Fibroblast of mammary gland (primary cell): ENCODE measurements at regions not wholly inside any gene's neighbourhood (a gene's known extent, or its start where the extent isn't known, plus 50 kb on each side); places are given as distances from the start of the nearest gene placed in this dataset.
A peak's percentile ranks its signal among the peaks of the same experiment; 100 is the strongest.

Experiments
- DNase-seq: peaks from one replicate; pipeline ENCODE4 v3.0.0-alpha.2; 2010; ENCODE audit warnings: low read depth
- H3K4me3 ChIP-seq: 2 replicates; pipeline ENCODE4 v1.5.1; 2011; ENCODE audit warnings: low read depth, mild to moderate bottlenecking, low read length, moderate library complexity; ENCODE audit not compliant: control insufficient read depth
- CTCF ChIP-seq: conservative IDR thresholded peaks from 2 replicates; pipeline ENCODE4 v1.5.1; 2011; ENCODE audit warnings: low read depth, low read length, inconsistent platforms; ENCODE audit not compliant: control insufficient read depth, insufficient read depth

GRCh38 chr18:43744960-43745745 is 467.9 kb upstream of the SYT4 start:
- no peak for DNase-seq
- H3K4me3 ChIP-seq: no peak overlapping the region
- TF ChIP-seq CTCF: no peak

- H3K4me3 ChIP-seq: no peak overlapping the region
- no peak for TF ChIP-seq CTCF
- peak; percentile 3 for DNase-seq
Measured at GRCh38 chr18:43751203-43751602, 473.9 kb upstream of the SYT4 start.

- no peak for TF ChIP-seq CTCF
- DNase-seq: peak; percentile 1
- H3K4me3 ChIP-seq: no peak overlapping the region
Measured at GRCh38 chr18:43751835-43752234, 474.5 kb upstream of the SYT4 start.

- peak; percentile 8 for DNase-seq
- no peak for TF ChIP-seq CTCF
- no peak overlapping the region for H3K4me3 ChIP-seq
Measured at GRCh38 chr18:43757273-43757672, 480.0 kb upstream of the SYT4 start.

GRCh38 chr18:43758734-43759133 is 481.4 kb upstream of the SYT4 start:
- DNase-seq: no peak

GRCh38 chr18:43760010-43760409 is 482.7 kb upstream of the SYT4 start:
- H3K4me3 ChIP-seq: no peak overlapping the region
- TF ChIP-seq CTCF: no peak
- DNase-seq: no peak

More at GRCh38 chr18:43758734-43759133, 481.4 kb upstream of the SYT4 start:
- no peak overlapping the region for H3K4me3 ChIP-seq
- TF ChIP-seq CTCF: no peak
